ENCODE measurements at regions not wholly inside any gene's neighbourhood (a gene's known extent, or its start where the extent isn't known, plus 50 kb on each side); places are given as distances from the start of the nearest gene placed in this dataset.

GRCh38 chr12:42935756-42936155 lies 346.2 kb upstream of the PRICKLE1 start:
- TF ChIP-seq, protein P1, sequence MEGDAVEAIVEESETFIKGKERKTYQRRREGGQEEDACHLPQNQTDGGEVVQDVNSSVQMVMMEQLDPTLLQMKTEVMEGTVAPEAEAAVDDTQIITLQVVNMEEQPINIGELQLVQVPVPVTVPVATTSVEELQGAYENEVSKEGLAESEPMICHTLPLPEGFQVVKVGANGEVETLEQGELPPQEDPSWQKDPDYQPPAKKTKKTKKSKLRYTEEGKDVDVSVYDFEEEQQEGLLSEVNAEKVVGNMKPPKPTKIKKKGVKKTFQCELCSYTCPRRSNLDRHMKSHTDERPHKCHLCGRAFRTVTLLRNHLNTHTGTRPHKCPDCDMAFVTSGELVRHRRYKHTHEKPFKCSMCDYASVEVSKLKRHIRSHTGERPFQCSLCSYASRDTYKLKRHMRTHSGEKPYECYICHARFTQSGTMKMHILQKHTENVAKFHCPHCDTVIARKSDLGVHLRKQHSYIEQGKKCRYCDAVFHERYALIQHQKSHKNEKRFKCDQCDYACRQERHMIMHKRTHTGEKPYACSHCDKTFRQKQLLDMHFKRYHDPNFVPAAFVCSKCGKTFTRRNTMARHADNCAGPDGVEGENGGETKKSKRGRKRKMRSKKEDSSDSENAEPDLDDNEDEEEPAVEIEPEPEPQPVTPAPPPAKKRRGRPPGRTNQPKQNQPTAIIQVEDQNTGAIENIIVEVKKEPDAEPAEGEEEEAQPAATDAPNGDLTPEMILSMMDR (IDR thresholded peaks at IDR 0.05), result no peak
- TF ChIP-seq, protein P2, sequence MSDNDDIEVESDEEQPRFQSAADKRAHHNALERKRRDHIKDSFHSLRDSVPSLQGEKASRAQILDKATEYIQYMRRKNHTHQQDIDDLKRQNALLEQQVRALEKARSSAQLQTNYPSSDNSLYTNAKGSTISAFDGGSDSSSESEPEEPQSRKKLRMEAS (CRISPR knock-in tag; IDR thresholded peaks at IDR 0.05), result no peak
- TF ChIP-seq, protein P3, sequence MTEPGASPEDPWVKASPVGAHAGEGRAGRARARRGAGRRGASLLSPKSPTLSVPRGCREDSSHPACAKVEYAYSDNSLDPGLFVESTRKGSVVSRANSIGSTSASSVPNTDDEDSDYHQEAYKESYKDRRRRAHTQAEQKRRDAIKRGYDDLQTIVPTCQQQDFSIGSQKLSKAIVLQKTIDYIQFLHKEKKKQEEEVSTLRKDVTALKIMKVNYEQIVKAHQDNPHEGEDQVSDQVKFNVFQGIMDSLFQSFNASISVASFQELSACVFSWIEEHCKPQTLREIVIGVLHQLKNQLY (CRISPR knock-in tag; IDR thresholded peaks at IDR 0.05), result no peak
- TF ChIP-seq IRF2 (CRISPR knock-in tag; IDR thresholded peaks at IDR 0.05; ENCODE audit: borderline replicate concordance, low read depth) (no peak), SP1 (CRISPR knock-in tag; conservative IDR thresholded peaks at IDR 0.05) (no peak), FOXK1 (CRISPR knock-in tag; IDR thresholded peaks at IDR 0.05) (no peak), FOXJ3 (CRISPR knock-in tag; IDR thresholded peaks at IDR 0.05; ENCODE audit: borderline replicate concordance) (no peak)
- TF ChIP-seq, protein P4, sequence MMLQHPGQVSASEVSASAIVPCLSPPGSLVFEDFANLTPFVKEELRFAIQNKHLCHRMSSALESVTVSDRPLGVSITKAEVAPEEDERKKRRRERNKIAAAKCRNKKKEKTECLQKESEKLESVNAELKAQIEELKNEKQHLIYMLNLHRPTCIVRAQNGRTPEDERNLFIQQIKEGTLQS (CRISPR knock-in tag; conservative IDR thresholded peaks at IDR 0.05), result no peak
- TF ChIP-seq, protein P5, sequence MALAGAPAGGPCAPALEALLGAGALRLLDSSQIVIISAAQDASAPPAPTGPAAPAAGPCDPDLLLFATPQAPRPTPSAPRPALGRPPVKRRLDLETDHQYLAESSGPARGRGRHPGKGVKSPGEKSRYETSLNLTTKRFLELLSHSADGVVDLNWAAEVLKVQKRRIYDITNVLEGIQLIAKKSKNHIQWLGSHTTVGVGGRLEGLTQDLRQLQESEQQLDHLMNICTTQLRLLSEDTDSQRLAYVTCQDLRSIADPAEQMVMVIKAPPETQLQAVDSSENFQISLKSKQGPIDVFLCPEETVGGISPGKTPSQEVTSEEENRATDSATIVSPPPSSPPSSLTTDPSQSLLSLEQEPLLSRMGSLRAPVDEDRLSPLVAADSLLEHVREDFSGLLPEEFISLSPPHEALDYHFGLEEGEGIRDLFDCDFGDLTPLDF (CRISPR knock-in tag; IDR thresholded peaks at IDR 0.05), result no peak

Measured in WTC11 (cell line).